GM23248 (cell line): ENCODE measurements at regions not wholly inside any gene's neighbourhood (a gene's known extent, or its start where the extent isn't known, plus 50 kb on each side); places are given as distances from the start of the nearest gene placed in this dataset.

Experiments used
- EZH2 ChIP-seq: fragments of 200-600 bp; sonication (generic); IDR thresholded peaks from 2 replicates; pipeline ENCODE4 v1.6.1; 2018; ENCODE audit warnings: antibody characterized with exemption, mild to moderate bottlenecking; ENCODE audit not compliant: insufficient read depth, poor library complexity, severe bottlenecking
- EZH2phosphoT487 ChIP-seq: fragments of 200-600 bp; sonication (generic); IDR thresholded peaks from 2 replicates; pipeline ENCODE4 v1.6.1; 2018; ENCODE audit warnings: antibody characterized with exemption, moderate library complexity, mild to moderate bottlenecking, low read depth; ENCODE audit not compliant: insufficient read depth

GRCh38 chr4:181911420-181911819, 331.8 kb upstream of the TENM3 start:
- TF ChIP-seq EZH2: no peak
- no peak for TF ChIP-seq EZH2phosphoT487
